ENCODE measurements at regions not wholly inside any gene's neighbourhood (a gene's known extent, or its start where the extent isn't known, plus 50 kb on each side); places are given as distances from the start of the nearest gene placed in this dataset.

- in situ Hi-C loops (cut with HindIII; ENCODE audit: low pct_ligation_motif_present, low sequenced_read_pairs): no loop called here
- no peaks in the 10 kb centered on the region for H3K36me3 ChIP-seq (replicated peaks)
- H3K27ac ChIP-seq: no peak overlapping the region
- no peak for TF ChIP-seq CTCF (IDR thresholded peaks at IDR 0.05; ENCODE audit: low read depth, low read length, missing control alignments)
- H3K4me3 ChIP-seq (ENCODE audit: low read depth, low read length): no peak overlapping the region
- no peak for DNase-seq
- no peaks in the 10 kb centered on the region for H3K27me3 ChIP-seq (replicated peaks)
Observed at GRCh38 chr2:16548036-16548435, 117.6 kb downstream of the CYRIA start.

- in situ Hi-C loops (cut with HindIII; ENCODE audit: low pct_ligation_motif_present, low sequenced_read_pairs): no loop called here
- H3K36me3 ChIP-seq (replicated peaks): no peaks in the 10 kb centered on the region
- H3K27ac ChIP-seq: no peak overlapping the region
- no peak for TF ChIP-seq CTCF (IDR thresholded peaks at IDR 0.05; ENCODE audit: low read depth, low read length, missing control alignments)
- no peak overlapping the region for H3K4me3 ChIP-seq (ENCODE audit: low read depth, low read length)
- DNase-seq: peak; percentile 33
- H3K27me3 ChIP-seq (replicated peaks): no peaks in the 10 kb centered on the region
Observed at GRCh38 chr2:16546128-16546754, 119.4 kb downstream of the CYRIA start.

- TF ChIP-seq CTCF (IDR thresholded peaks at IDR 0.05; ENCODE audit: low read depth, low read length, missing control alignments): no peak
- no peaks in the 10 kb centered on the region for H3K27me3 ChIP-seq (replicated peaks)
- no peak overlapping the region for H3K27ac ChIP-seq
- H3K4me3 ChIP-seq (ENCODE audit: low read depth, low read length): no peak overlapping the region
- H3K36me3 ChIP-seq (replicated peaks): no peaks in the 10 kb centered on the region
- no peak for DNase-seq
- in situ Hi-C loops (cut with HindIII; ENCODE audit: low pct_ligation_motif_present, low sequenced_read_pairs): no loop called here
Observed at GRCh38 chr2:16538707-16539106, 126.9 kb downstream of the CYRIA start.

- DNase-seq: peak; percentile 82
- H3K4me3 ChIP-seq (ENCODE audit: low read depth, low read length): no peak overlapping the region
- H3K27ac ChIP-seq: no peak overlapping the region
- no peaks in the 10 kb centered on the region for H3K36me3 ChIP-seq (replicated peaks)
- in situ Hi-C loops (cut with HindIII; ENCODE audit: low pct_ligation_motif_present, low sequenced_read_pairs): no loop called here
- no peak for TF ChIP-seq CTCF (IDR thresholded peaks at IDR 0.05; ENCODE audit: low read depth, low read length, missing control alignments)
- H3K27me3 ChIP-seq (replicated peaks): no peaks in the 10 kb centered on the region
Observed at GRCh38 chr2:16537347-16537746, 128.3 kb downstream of the CYRIA start.

DNA sequence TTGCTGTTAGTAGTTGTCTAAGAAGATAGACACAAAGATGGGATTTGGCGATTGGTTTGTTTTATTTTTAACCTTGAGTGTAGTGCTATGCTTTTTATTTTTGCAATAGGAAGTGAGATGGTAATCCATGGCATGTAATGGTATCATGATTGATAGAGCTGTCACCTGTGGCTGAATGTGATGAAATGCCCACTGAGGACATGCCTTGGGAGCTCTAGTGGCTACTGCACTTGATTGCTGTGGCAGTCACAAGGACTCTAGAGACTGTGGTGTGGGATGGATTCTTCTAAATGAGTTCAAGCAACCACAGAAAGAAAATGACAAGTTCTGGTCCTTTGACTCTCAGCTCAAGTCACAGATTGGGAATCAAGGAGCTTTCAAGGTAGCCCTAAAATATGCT lies 139.4 kb downstream of the CYRIA start:
- Histone ChIP-seq H3K4me3 (ENCODE audit: low read depth, low read length) (no peak overlapping the region), H3K27me3 (replicated peaks) (no peaks in the 10 kb centered on the region), H3K36me3 (replicated peaks) (no peaks in the 10 kb centered on the region), H3K27ac (no peak overlapping the region)
- DNase-seq: no peak
- in situ Hi-C loops (cut with HindIII; ENCODE audit: low pct_ligation_motif_present, low sequenced_read_pairs): no loop called here
- no peak for TF ChIP-seq CTCF (IDR thresholded peaks at IDR 0.05; ENCODE audit: low read depth, low read length, missing control alignments)

GRCh38 chr2:16525265-16525887 lies 140.3 kb downstream of the CYRIA start:
- DNase-seq: no peak
- in situ Hi-C loops (cut with HindIII; ENCODE audit: low pct_ligation_motif_present, low sequenced_read_pairs): no loop called here
- peak; percentile 75 for TF ChIP-seq CTCF (IDR thresholded peaks at IDR 0.05; ENCODE audit: low read depth, low read length, missing control alignments)
- no peaks in the 10 kb centered on the region for H3K27me3 ChIP-seq (replicated peaks)
- H3K27ac ChIP-seq: no peak overlapping the region
- H3K36me3 ChIP-seq (replicated peaks): no peaks in the 10 kb centered on the region
- H3K4me3 ChIP-seq (ENCODE audit: low read depth, low read length): no peak overlapping the region

All from brain microvascular endothelial cell (primary cell).